SK-N-MC (cell line): ENCODE measurements at regions not wholly inside any gene's neighbourhood (a gene's known extent, or its start where the extent isn't known, plus 50 kb on each side); places are given as distances from the start of the nearest gene placed in this dataset.

Experiments
- EZH2 ChIP-seq: fragments of 200-600 bp; sonication (generic); IDR thresholded peaks from one replicate; pipeline ENCODE4 v1.6.1; 2017; ENCODE audit warnings: antibody characterized with exemption
- FOXP2 ChIP-seq: optimal IDR thresholded peaks from 2 replicates; pipeline ENCODE3; 2011; ENCODE audit warnings: mild to moderate bottlenecking, moderate library complexity; ENCODE audit not compliant: insufficient read depth; ENCODE audit errors: extremely low read length, control extremely low read depth
- POLR2AphosphoS5 ChIP-seq: IDR thresholded peaks from 2 replicates; pipeline ENCODE4 v1.6.1; 2012; ENCODE audit warnings: mild to moderate bottlenecking, low read depth, low read length, borderline replicate concordance

DNA sequence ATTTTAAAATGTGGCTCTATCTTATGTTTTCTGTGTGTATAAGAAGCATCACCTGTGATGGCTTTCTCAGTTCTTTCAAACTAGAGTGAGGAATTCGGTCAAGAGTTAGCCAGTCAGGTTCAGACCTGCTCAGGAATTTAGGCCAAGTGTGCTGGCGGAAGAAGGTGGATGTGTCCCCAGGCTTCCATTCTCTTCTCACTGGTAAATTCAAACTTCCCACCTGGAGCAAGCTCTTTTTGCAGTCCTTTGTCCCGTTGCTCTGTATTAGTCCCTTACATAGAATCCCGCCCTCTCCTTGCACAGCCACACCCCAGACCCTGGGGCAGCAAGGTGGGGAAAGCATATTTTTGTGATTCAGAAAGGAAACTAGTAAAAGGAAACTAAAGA, 124.7 kb upstream of the PWP1 start:
- no peak for TF ChIP-seq EZH2
- no peak for TF ChIP-seq POLR2AphosphoS5
- TF ChIP-seq FOXP2, result no peak
